ENCODE measurements at regions not wholly inside any gene's neighbourhood (a gene's known extent, or its start where the extent isn't known, plus 50 kb on each side); places are given as distances from the start of the nearest gene placed in this dataset.

DNA sequence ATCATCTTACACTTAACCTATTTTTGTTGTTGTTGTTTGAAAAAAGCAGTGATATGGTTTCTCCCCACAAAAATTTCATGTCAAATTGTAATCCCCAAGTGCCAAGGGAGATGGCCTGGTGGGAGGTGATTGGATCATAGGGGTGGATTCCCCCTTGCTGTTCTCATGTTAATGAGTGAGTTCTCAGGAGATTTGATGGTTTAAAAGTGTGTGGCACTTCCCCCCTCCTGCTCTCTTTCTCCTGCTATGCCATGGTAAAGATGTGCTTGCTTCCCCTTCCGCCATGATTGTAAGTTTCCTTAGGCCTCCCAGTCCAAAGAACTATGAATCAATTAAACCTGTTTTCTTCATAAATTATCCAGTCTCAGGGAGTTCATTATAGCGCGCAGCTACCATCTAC is 1362.7 kb upstream of the FAM98A start:
- TF ChIP-seq POLR2A (IDR thresholded peaks at IDR 0.05; ENCODE audit: low read depth, low read length) = no peak
- no peak for TF ChIP-seq POLR2AphosphoS5 (IDR thresholded peaks at IDR 0.05; ENCODE audit: low read depth, low read length)
